ENCODE measurements at regions not wholly inside any gene's neighbourhood (a gene's known extent, or its start where the extent isn't known, plus 50 kb on each side); places are given as distances from the start of the nearest gene placed in this dataset.
A peak's percentile ranks its signal among the peaks of the same experiment; 100 is the strongest.

GRCh38 chr6:23696992-23697391 lies 429.0 kb upstream of the NRSN1 start:
- no peak overlapping the region for H3K27ac ChIP-seq (ENCODE audit: insufficient read depth, low read length)
- DNase-seq (ENCODE audit: low read depth in 2 of 2), result peak in 1 of 2 donors; percentile 81
- TF ChIP-seq EZH2 (IDR thresholded peaks at IDR 0.05; ENCODE audit: low read length, missing control alignments) (no peak), CTCF (conservative IDR thresholded peaks at IDR 0.05 in 1 of 2, IDR thresholded peaks at IDR 0.05 in 1 of 2; ENCODE audit: low read depth in 1 of 2, low read length in 2 of 2) (no peak)
- no peak overlapping the region for H2AFZ ChIP-seq (ENCODE audit: low read length)
- no peak overlapping the region for H3K4me3 ChIP-seq (replicated peaks in 1 of 4; ENCODE audit: control extremely low read depth in 1 of 4, insufficient read depth in 1 of 4, low read depth in 3 of 4, low read length in 4 of 4)
- H3K4me2 ChIP-seq (ENCODE audit: extremely low read depth, insufficient read depth, low read length), result no peak overlapping the region
- no peaks in the 10 kb centered on the region for H4K20me1 ChIP-seq (ENCODE audit: control insufficient read depth, extremely low read depth, insufficient read depth, low read length)
- H3K27me3 ChIP-seq (ENCODE audit: control insufficient read depth, insufficient read depth, low read length), result no peaks in the 10 kb centered on the region
- no peaks in the 10 kb centered on the region for H3K9me3 ChIP-seq (ENCODE audit: control insufficient read depth, insufficient read depth, low read depth, low read length)
- H3K79me2 ChIP-seq (ENCODE audit: control insufficient read depth, insufficient read depth, low read length), result no peaks in the 10 kb centered on the region
- H3K9ac ChIP-seq (ENCODE audit: insufficient read depth, low read length), result no peak overlapping the region
- H3K4me1 ChIP-seq (ENCODE audit: control insufficient read depth, extremely low read depth, insufficient read depth, low read length), result no peaks in the 10 kb centered on the region
- no peaks in the 10 kb centered on the region for H3K36me3 ChIP-seq (ENCODE audit: control insufficient read depth, insufficient read depth, low read length)

GRCh38 chr6:23704479-23705052 lies 421.4 kb upstream of the NRSN1 start:
- Histone ChIP-seq H3K36me3 (ENCODE audit: control insufficient read depth, insufficient read depth, low read length) (no peaks in the 10 kb centered on the region), H3K4me3 (replicated peaks in 1 of 4; ENCODE audit: control extremely low read depth in 1 of 4, insufficient read depth in 1 of 4, low read depth in 3 of 4, low read length in 4 of 4) (no peak overlapping the region), H3K9me3 (ENCODE audit: control insufficient read depth, insufficient read depth, low read depth, low read length) (no peaks in the 10 kb centered on the region), H3K4me2 (ENCODE audit: extremely low read depth, insufficient read depth, low read length) (no peak overlapping the region), H3K27me3 (ENCODE audit: control insufficient read depth, insufficient read depth, low read length) (no peaks in the 10 kb centered on the region), H3K9ac (ENCODE audit: insufficient read depth, low read length) (no peak overlapping the region), H3K79me2 (ENCODE audit: control insufficient read depth, insufficient read depth, low read length) (no peaks in the 10 kb centered on the region), H3K4me1 (ENCODE audit: control insufficient read depth, extremely low read depth, insufficient read depth, low read length) (no peaks in the 10 kb centered on the region), H3K27ac (ENCODE audit: insufficient read depth, low read length) (no peak overlapping the region), H2AFZ (ENCODE audit: low read length) (no peak overlapping the region), H4K20me1 (ENCODE audit: control insufficient read depth, extremely low read depth, insufficient read depth, low read length) (no peaks in the 10 kb centered on the region)
- no peak for DNase-seq (ENCODE audit: low read depth in 2 of 2)
- TF ChIP-seq CTCF (conservative IDR thresholded peaks at IDR 0.05 in 1 of 2, IDR thresholded peaks at IDR 0.05 in 1 of 2; ENCODE audit: low read depth in 1 of 2, low read length in 2 of 2) (no peak), EZH2 (IDR thresholded peaks at IDR 0.05; ENCODE audit: low read length, missing control alignments) (no peak)

- Histone ChIP-seq H3K9me3 (ENCODE audit: control insufficient read depth, insufficient read depth, low read depth, low read length) (no peaks in the 10 kb centered on the region), H3K79me2 (ENCODE audit: control insufficient read depth, insufficient read depth, low read length) (no peaks in the 10 kb centered on the region), H3K9ac (ENCODE audit: insufficient read depth, low read length) (no peak overlapping the region), H2AFZ (ENCODE audit: low read length) (no peak overlapping the region), H3K27ac (ENCODE audit: insufficient read depth, low read length) (no peak overlapping the region), H4K20me1 (ENCODE audit: control insufficient read depth, extremely low read depth, insufficient read depth, low read length) (no peaks in the 10 kb centered on the region), H3K36me3 (ENCODE audit: control insufficient read depth, insufficient read depth, low read length) (no peaks in the 10 kb centered on the region), H3K4me3 (replicated peaks in 1 of 4; ENCODE audit: control extremely low read depth in 1 of 4, insufficient read depth in 1 of 4, low read depth in 3 of 4, low read length in 4 of 4) (no peak overlapping the region), H3K4me2 (ENCODE audit: extremely low read depth, insufficient read depth, low read length) (no peak overlapping the region), H3K27me3 (ENCODE audit: control insufficient read depth, insufficient read depth, low read length) (no peaks in the 10 kb centered on the region), H3K4me1 (ENCODE audit: control insufficient read depth, extremely low read depth, insufficient read depth, low read length) (no peaks in the 10 kb centered on the region)
- TF ChIP-seq EZH2 (IDR thresholded peaks at IDR 0.05; ENCODE audit: low read length, missing control alignments) (no peak), CTCF (conservative IDR thresholded peaks at IDR 0.05 in 1 of 2, IDR thresholded peaks at IDR 0.05 in 1 of 2; ENCODE audit: low read depth in 1 of 2, low read length in 2 of 2) (no peak)
- no peak for DNase-seq (ENCODE audit: low read depth in 2 of 2)
Measured at GRCh38 chr6:23705697-23706096, 420.3 kb upstream of the NRSN1 start.
